SH-SY5Y (cell line): ENCODE measurements at regions not wholly inside any gene's neighbourhood (a gene's known extent, or its start where the extent isn't known, plus 50 kb on each side); places are given as distances from the start of the nearest gene placed in this dataset.

Experiments used
- GATA2 ChIP-seq: IDR thresholded peaks from 2 replicates; pipeline ENCODE4 v1.6.1; 2011; ENCODE audit warnings: mild to moderate bottlenecking, low read depth, low read length
- GATA3 ChIP-seq: IDR thresholded peaks from 2 replicates; pipeline ENCODE4 v1.6.1; 2011; ENCODE audit warnings: low read depth, mild to moderate bottlenecking, low read length, moderate library complexity

- no peak for TF ChIP-seq GATA3
- TF ChIP-seq GATA2, result no peak
These were observed 150.9 kb upstream of the SERTAD2 start for GRCh38 chr2:64804651-64805050.
